ENCODE measurements at regions not wholly inside any gene's neighbourhood (a gene's known extent, or its start where the extent isn't known, plus 50 kb on each side); places are given as distances from the start of the nearest gene placed in this dataset.

DNA sequence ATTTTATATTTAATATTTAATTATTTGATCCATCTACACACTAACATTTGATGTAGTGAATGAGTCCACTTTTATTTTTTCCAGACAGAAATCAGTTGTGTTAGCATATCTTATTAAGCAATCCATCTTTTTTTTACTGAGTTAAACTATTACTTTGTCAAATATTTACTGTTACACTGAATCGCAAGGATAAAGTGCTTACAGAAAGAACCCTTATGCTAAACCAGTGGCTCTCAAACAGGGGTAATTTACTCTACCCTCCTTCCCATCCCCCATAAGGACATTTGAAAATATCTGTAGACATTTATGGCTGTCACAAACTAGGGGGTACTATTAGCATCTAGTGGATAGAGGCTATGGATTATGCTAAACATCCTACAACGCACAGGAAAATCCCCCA is 508.2 kb downstream of the C12orf50 start:
- TF ChIP-seq EZH2 (IDR thresholded peaks at IDR 0.05; ENCODE audit: insufficient read depth, low read length): no peak
- TF ChIP-seq, protein P1, sequence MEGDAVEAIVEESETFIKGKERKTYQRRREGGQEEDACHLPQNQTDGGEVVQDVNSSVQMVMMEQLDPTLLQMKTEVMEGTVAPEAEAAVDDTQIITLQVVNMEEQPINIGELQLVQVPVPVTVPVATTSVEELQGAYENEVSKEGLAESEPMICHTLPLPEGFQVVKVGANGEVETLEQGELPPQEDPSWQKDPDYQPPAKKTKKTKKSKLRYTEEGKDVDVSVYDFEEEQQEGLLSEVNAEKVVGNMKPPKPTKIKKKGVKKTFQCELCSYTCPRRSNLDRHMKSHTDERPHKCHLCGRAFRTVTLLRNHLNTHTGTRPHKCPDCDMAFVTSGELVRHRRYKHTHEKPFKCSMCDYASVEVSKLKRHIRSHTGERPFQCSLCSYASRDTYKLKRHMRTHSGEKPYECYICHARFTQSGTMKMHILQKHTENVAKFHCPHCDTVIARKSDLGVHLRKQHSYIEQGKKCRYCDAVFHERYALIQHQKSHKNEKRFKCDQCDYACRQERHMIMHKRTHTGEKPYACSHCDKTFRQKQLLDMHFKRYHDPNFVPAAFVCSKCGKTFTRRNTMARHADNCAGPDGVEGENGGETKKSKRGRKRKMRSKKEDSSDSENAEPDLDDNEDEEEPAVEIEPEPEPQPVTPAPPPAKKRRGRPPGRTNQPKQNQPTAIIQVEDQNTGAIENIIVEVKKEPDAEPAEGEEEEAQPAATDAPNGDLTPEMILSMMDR (IDR thresholded peaks at IDR 0.05; ENCODE audit: insufficient read depth, low read depth, low read length): no peak
- Histone ChIP-seq H3K4me3 (ENCODE audit: insufficient read depth, low read depth, low read length) (no peak overlapping the region), H4K20me1 (ENCODE audit: insufficient read depth, low read length) (no peaks in the 10 kb centered on the region), H3K9ac (ENCODE audit: low read length) (no peak overlapping the region), H3K4me1 (ENCODE audit: insufficient read depth, low read length) (no peaks in the 10 kb centered on the region), H3K4me2 (ENCODE audit: low read length) (no peak overlapping the region), H3K27me3 (ENCODE audit: insufficient read depth, low read length) (no peaks in the 10 kb centered on the region), H3K27ac (ENCODE audit: low read depth, low read length) (no peak overlapping the region), H2AFZ (ENCODE audit: low read depth, low read length) (no peak overlapping the region), H3K79me2 (ENCODE audit: insufficient read depth, low read length) (no peaks in the 10 kb centered on the region), H3K9me3 (ENCODE audit: insufficient read depth, low read depth, low read length) (no peaks in the 10 kb centered on the region), H3K36me3 (ENCODE audit: insufficient read depth, low read length) (no peaks in the 10 kb centered on the region)
- H3K27me3 Mint-ChIP-seq (ENCODE audit: low read depth, unreplicated experiment): no peaks in the 10 kb centered on the region
- no peaks in the 10 kb centered on the region for H3K36me3 Mint-ChIP-seq (ENCODE audit: low read depth, unreplicated experiment)
- no peak for FAIRE-seq
- H3K4me1 Mint-ChIP-seq (ENCODE audit: low read depth, unreplicated experiment): no peaks in the 10 kb centered on the region
- no peak for DNase-seq (ENCODE audit: low read depth)
- H3K9me3 Mint-ChIP-seq (ENCODE audit: unreplicated experiment): no peaks in the 10 kb centered on the region
- H3K4me3 Mint-ChIP-seq (ENCODE audit: unreplicated experiment): no peak overlapping the region
- H3K27ac Mint-ChIP-seq (ENCODE audit: unreplicated experiment): no peak overlapping the region

DNA sequence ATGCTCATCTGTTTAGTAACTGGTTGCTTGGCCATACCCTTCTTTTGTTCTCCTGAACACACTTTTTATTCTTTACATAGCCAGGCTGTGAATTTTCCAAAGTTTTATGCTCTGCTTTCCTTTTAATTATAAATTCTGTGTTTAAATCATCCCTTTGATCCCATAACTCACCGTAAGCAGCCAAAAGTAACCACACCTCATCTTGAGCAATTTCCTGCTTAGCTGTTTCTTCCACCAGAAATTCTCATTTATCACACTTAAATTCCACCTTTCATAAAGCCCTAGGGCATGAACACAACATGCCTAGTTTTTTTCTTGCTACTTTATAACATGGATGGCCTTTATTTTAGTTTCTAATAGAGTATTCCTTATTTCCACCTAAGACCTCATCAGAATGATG is 510.7 kb downstream of the C12orf50 start:
- H3K4me3 Mint-ChIP-seq (ENCODE audit: unreplicated experiment): no peak overlapping the region
- H3K27ac Mint-ChIP-seq (ENCODE audit: unreplicated experiment): no peak overlapping the region
- no peaks in the 10 kb centered on the region for H3K36me3 Mint-ChIP-seq (ENCODE audit: low read depth, unreplicated experiment)
- H3K9me3 ChIP-seq (ENCODE audit: insufficient read depth, low read depth, low read length): no peaks in the 10 kb centered on the region
- H3K4me3 ChIP-seq (ENCODE audit: insufficient read depth, low read depth, low read length): no peak overlapping the region
- no peak overlapping the region for H2AFZ ChIP-seq (ENCODE audit: low read depth, low read length)
- DNase-seq (ENCODE audit: low read depth): peak; percentile 82
- no peaks in the 10 kb centered on the region for H3K36me3 ChIP-seq (ENCODE audit: insufficient read depth, low read length)
- TF ChIP-seq EZH2 (IDR thresholded peaks at IDR 0.05; ENCODE audit: insufficient read depth, low read length): no peak
- TF ChIP-seq, protein P1 (IDR thresholded peaks at IDR 0.05; ENCODE audit: insufficient read depth, low read depth, low read length): no peak
- no peaks in the 10 kb centered on the region for H3K4me1 ChIP-seq (ENCODE audit: insufficient read depth, low read length)
- H3K27me3 ChIP-seq (ENCODE audit: insufficient read depth, low read length): no peaks in the 10 kb centered on the region
- H3K27me3 Mint-ChIP-seq (ENCODE audit: low read depth, unreplicated experiment): no peaks in the 10 kb centered on the region
- FAIRE-seq: no peak
- H4K20me1 ChIP-seq (ENCODE audit: insufficient read depth, low read length): no peaks in the 10 kb centered on the region
- no peaks in the 10 kb centered on the region for H3K4me1 Mint-ChIP-seq (ENCODE audit: low read depth, unreplicated experiment)
- H3K9me3 Mint-ChIP-seq (ENCODE audit: unreplicated experiment): no peaks in the 10 kb centered on the region
- no peak overlapping the region for H3K27ac ChIP-seq (ENCODE audit: low read depth, low read length)
- H3K4me2 ChIP-seq (ENCODE audit: low read length): no peak overlapping the region
- no peaks in the 10 kb centered on the region for H3K79me2 ChIP-seq (ENCODE audit: insufficient read depth, low read length)
- H3K9ac ChIP-seq (ENCODE audit: low read length): no peak overlapping the region

DNA sequence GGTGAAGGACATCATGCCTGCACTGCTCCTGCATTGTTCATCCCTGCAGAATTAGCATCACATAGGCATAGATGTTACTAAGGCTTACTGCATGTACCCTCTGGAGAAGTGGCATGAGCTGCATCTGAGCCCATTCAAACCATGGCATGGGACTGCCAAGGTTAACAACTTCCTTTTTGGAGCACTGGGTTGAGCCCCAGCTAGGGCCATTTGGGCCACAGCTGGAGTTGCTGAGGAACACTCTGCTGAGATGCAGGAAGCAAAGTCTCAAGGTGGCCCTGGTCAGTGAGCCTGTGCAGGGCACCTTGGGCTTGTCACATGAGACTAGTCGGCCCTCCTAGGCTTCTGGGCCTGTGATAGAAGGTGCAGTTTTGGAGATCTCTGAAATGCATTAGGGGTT is 511.2 kb downstream of the C12orf50 start:
- Histone ChIP-seq H3K9ac (ENCODE audit: low read length) (no peak overlapping the region), H3K4me1 (ENCODE audit: insufficient read depth, low read length) (no peaks in the 10 kb centered on the region), H3K36me3 (ENCODE audit: insufficient read depth, low read length) (no peaks in the 10 kb centered on the region), H3K4me3 (ENCODE audit: insufficient read depth, low read depth, low read length) (no peak overlapping the region), H3K27me3 (ENCODE audit: insufficient read depth, low read length) (no peaks in the 10 kb centered on the region), H4K20me1 (ENCODE audit: insufficient read depth, low read length) (no peaks in the 10 kb centered on the region), H3K79me2 (ENCODE audit: insufficient read depth, low read length) (no peaks in the 10 kb centered on the region), H3K9me3 (ENCODE audit: insufficient read depth, low read depth, low read length) (no peaks in the 10 kb centered on the region), H3K27ac (ENCODE audit: low read depth, low read length) (no peak overlapping the region), H3K4me2 (ENCODE audit: low read length) (no peak overlapping the region), H2AFZ (ENCODE audit: low read depth, low read length) (no peak overlapping the region)
- no peaks in the 10 kb centered on the region for H3K36me3 Mint-ChIP-seq (ENCODE audit: low read depth, unreplicated experiment)
- TF ChIP-seq, protein P1 (IDR thresholded peaks at IDR 0.05; ENCODE audit: insufficient read depth, low read depth, low read length): no peak
- TF ChIP-seq EZH2 (IDR thresholded peaks at IDR 0.05; ENCODE audit: insufficient read depth, low read length): no peak
- FAIRE-seq (no peak), DNase-seq (ENCODE audit: low read depth) (no peak)
- no peak overlapping the region for H3K4me3 Mint-ChIP-seq (ENCODE audit: unreplicated experiment)
- no peaks in the 10 kb centered on the region for H3K9me3 Mint-ChIP-seq (ENCODE audit: unreplicated experiment)
- no peaks in the 10 kb centered on the region for H3K27me3 Mint-ChIP-seq (ENCODE audit: low read depth, unreplicated experiment)
- no peak overlapping the region for H3K27ac Mint-ChIP-seq (ENCODE audit: unreplicated experiment)
- no peaks in the 10 kb centered on the region for H3K4me1 Mint-ChIP-seq (ENCODE audit: low read depth, unreplicated experiment)

All from astrocyte (in vitro differentiated cells and primary cell).